GM12878 (cell line): ENCODE measurements at regions not wholly inside any gene's neighbourhood (a gene's known extent, or its start where the extent isn't known, plus 50 kb on each side); places are given as distances from the start of the nearest gene placed in this dataset.

Experiments
- ATAC-seq: fragments of 200-7000 bp; cut with Tn5 transposase; 3 replicates; pipeline ENCODE4 v1.9.1; 2020; ENCODE audit warnings: mild to moderate bottlenecking, moderate library complexity
- BruUV-seq: library from RNA; stranded (reverse); fragments of 400-500 nt; replicated peaks from 2 replicates; lab custom pipeline; 2021; lab: Mats Ljungman, UMichigan
- CTCF ChIA-PET: fragments of 300-600 bp; sonication (Branson Sonifier 250); formaldehyde crosslinking; extraction: SDS; loops from one replicate; lab custom pipeline; 2021; ENCODE audit warnings: inconsistent platforms; lab: Yijun Ruan, JAX
- POLR2A ChIA-PET: fragments of 350-600 bp; formaldehyde crosslinking; extraction: SDS; loops from one replicate; lab custom pipeline; 2021; ENCODE audit warnings: inconsistent platforms; lab: Charles Lee
- RAD21 ChIA-PET: fragments of 300-600 bp; sonication (Branson Sonifier 250); formaldehyde crosslinking; loops from one replicate; lab custom pipeline; 2023; ENCODE audit warnings: antibody characterized with exemption; ENCODE audit not compliant: unreplicated experiment; lab: Charles Lee
- SMC1A ChIA-PET: fragments of 300-600 bp; sonication (Branson Sonifier 250); formaldehyde crosslinking; loops from one replicate; lab custom pipeline; 2023; ENCODE audit not compliant: unreplicated experiment, uncharacterized antibody; lab: Charles Lee
- DNase-seq: peaks from one replicate; pipeline ENCODE4 v3.0.0-alpha.2; 2011; ENCODE audit warnings: low read depth, low spot score
- FAIRE-seq: peaks from 3 replicates; lab custom pipeline; 2011; peaks lifted over from hg19 to GRCh38; lab: Jason Lieb, UNC
- H2AFZ ChIP-seq: 2 replicates; pipeline ENCODE4 v1.6.0; 2011; ENCODE audit warnings: low read depth, low read length, control low read depth; ENCODE audit not compliant: control insufficient read depth
- H3K27ac ChIP-seq: 2 replicates; pipeline ENCODE4 v1.5.1; 2011; ENCODE audit warnings: control low read depth; ENCODE audit not compliant: control insufficient read depth, insufficient read depth
- H3K27me3 ChIP-seq, 2 experiments: replicated peaks in 1 of 2; 2 replicates each; pipeline versions ENCODE4 v1.6.0 to v1.6.1; 2011; ENCODE audit warnings: low read length in 1 of 2; ENCODE audit not compliant: control insufficient read depth in 2 of 2, insufficient read depth in 2 of 2
- H3K36me3 ChIP-seq, 2 experiments: 2 replicates each; pipeline ENCODE4 v1.5.1; 2011; ENCODE audit warnings: low read length in 1 of 2; ENCODE audit not compliant: control insufficient read depth in 2 of 2, insufficient read depth in 2 of 2
- H3K4me1 ChIP-seq: 2 replicates; pipeline ENCODE4 v1.6.1; 2011; ENCODE audit warnings: mild to moderate bottlenecking, low read length, moderate library complexity, mixed read lengths; ENCODE audit not compliant: control insufficient read depth, insufficient read depth
- H3K4me2 ChIP-seq: 2 replicates; pipeline ENCODE4 v1.6.0; 2011; ENCODE audit warnings: control low read depth; ENCODE audit not compliant: control insufficient read depth, insufficient read depth
- H3K4me3 ChIP-seq: fragments of 200-600 bp; sonication (generic); 2 replicates; pipeline ENCODE4 v1.5.1; 2016
- H3K79me2 ChIP-seq: 2 replicates; pipeline ENCODE4 v1.6.0; 2011; ENCODE audit warnings: low read length; ENCODE audit not compliant: control insufficient read depth, insufficient read depth
- H3K9ac ChIP-seq: 2 replicates; pipeline ENCODE4 v1.8.0; 2011; ENCODE audit warnings: low read length, control low read depth, mixed read lengths; ENCODE audit not compliant: control insufficient read depth, insufficient read depth
- H3K9me3 ChIP-seq: replicated peaks from 3 replicates; pipeline ENCODE4 v1.5.1; 2011; ENCODE audit warnings: mild to moderate bottlenecking, low read length; ENCODE audit not compliant: control insufficient read depth, insufficient read depth
- H4K20me1 ChIP-seq: 2 replicates; pipeline ENCODE4 v1.6.0; 2011; ENCODE audit not compliant: control insufficient read depth, insufficient read depth
- BHLHE40 ChIP-seq, 2 experiments: fragments of 450-650 bp in 1 of 2; IDR thresholded peaks; 2 replicates each; pipeline ENCODE4 v1.6.1; 2011 to 2017; ENCODE audit warnings: low read depth in 2 of 2, borderline replicate concordance in 1 of 2, improper control_type of control experiment in 1 of 2, low read length in 1 of 2, mild to moderate bottlenecking in 1 of 2
- GATAD2B ChIP-seq: fragments of 450-650 bp; conservative IDR thresholded peaks from 2 replicates; pipeline ENCODE4 v1.6.1; 2017; ENCODE audit warnings: low read depth, mild to moderate bottlenecking, moderate library complexity
- JUNB ChIP-seq: IDR thresholded peaks from 2 replicates; pipeline ENCODE4 v1.6.1; 2016; ENCODE audit warnings: antibody characterized with exemption, mild to moderate bottlenecking
- LARP7 ChIP-seq: fragments of 450-650 bp; IDR thresholded peaks from 2 replicates; pipeline ENCODE4 v1.6.1; 2017; ENCODE audit warnings: mild to moderate bottlenecking
- NFIC ChIP-seq: IDR thresholded peaks from 2 replicates; pipeline ENCODE4 v1.6.1; 2012; ENCODE audit warnings: low read depth, mild to moderate bottlenecking, inconsistent platforms, low read length, moderate library complexity
- SMAD5 ChIP-seq: IDR thresholded peaks from 2 replicates; pipeline ENCODE4 v1.6.1; 2016; ENCODE audit warnings: antibody characterized with exemption, low read depth
- SPI1 ChIP-seq: IDR thresholded peaks from 2 replicates; pipeline ENCODE4 v1.6.1; 2011; ENCODE audit warnings: low read depth, mild to moderate bottlenecking, low read length, moderate library complexity, borderline replicate concordance; ENCODE audit not compliant: insufficient read depth
- SUPT20H ChIP-seq: IDR thresholded peaks from 2 replicates; pipeline ENCODE4 v1.6.1; 2011; ENCODE audit warnings: low read depth, mild to moderate bottlenecking, low read length, moderate library complexity, borderline replicate concordance; ENCODE audit not compliant: control insufficient read depth
- WGBS: methylation state at CpG from one replicate; pipeline ENCODE4 v1.1.6; 2016; ENCODE audit warnings: low lambda C conversion rate; ENCODE audit not compliant: insufficient replicate concordance, insufficient coverage; ENCODE audit errors: missing lambda C conversion rate; 5-methylcytosine and 5-hydroxymethylcytosine counted together
- in situ Hi-C: fragments of 300-500 bp; cut with MboI; formaldehyde crosslinking; loops from 9 replicates; pipeline ENCODE4 v1.14.3; 2018; ENCODE audit warnings: mixed read lengths
- intact Hi-C: fragments of 100-400 bp; cut with micrococcal nuclease; formaldehyde crosslinking; loops from one replicate; pipeline ENCODE4 v1.14.2; 2022; ENCODE audit not compliant: unreplicated experiment

DNA sequence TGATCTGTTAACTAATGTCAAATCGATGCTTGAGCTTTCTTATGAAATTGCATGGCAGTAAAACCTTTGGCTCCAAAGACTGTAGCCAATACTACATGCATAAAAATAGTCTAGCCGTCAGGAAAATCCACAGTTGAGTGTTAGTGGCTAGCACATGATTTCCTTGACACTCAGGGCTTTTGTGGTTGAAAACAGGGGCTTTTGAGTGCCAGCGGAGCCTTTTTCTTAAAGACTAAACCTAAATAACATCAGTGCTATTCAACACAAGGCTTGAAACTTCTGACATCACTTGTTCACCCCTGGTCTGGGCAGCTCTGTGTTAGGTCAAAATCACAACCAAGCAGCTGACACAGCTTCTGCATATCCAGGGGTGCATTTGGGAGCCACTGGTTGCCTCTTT lies 124.2 kb upstream of the BMPER start:
- intact Hi-C loops (no loop called here), in situ Hi-C loops (no loop called here)
- CTCF ChIA-PET = interaction anchor here (1.0 to 1.3 kb wide), 2 partner anchors 23 to 43 kb away, joined by 3 read pairs; no protein-coding TSS in a partner anchor
- Histone ChIP-seq H3K9me3 (no peaks in the 10 kb centered on the region), H3K9ac (no peak overlapping the region), H4K20me1 (no peaks in the 10 kb centered on the region), H3K79me2 (no peaks in the 10 kb centered on the region), H3K4me1 (no peaks in the 10 kb centered on the region), H3K4me3 (no peak overlapping the region), H3K4me2 (no peak overlapping the region), H3K27me3 (no peaks in the 10 kb centered on the region; a peak in 1 of 4 replicates), H3K36me3 (no peaks in the 10 kb centered on the region), H3K27ac (no peak overlapping the region), H2AFZ (no peak overlapping the region)
- ATAC-seq (no peak), DNase-seq (no peak), FAIRE-seq (no peak)
- SMC1A ChIA-PET = no interaction called here
- POLR2A ChIA-PET = no interaction called here
- BruUV-seq = no TSS peak
- WGBS = 26% methylated on average over 3 of the region's 3 CpGs
- TF ChIP-seq JUNB (no peak), SUPT20H (no peak)
- RAD21 ChIA-PET = no interaction called here

- ChIA-PET RAD21 (no interaction called here), SMC1A (no interaction called here), CTCF (interaction anchor here (1.3 kb wide), 1 partner anchor 23 kb away, joined by 3 read pairs; no protein-coding TSS in a partner anchor), POLR2A (no interaction called here)
- H3K27ac ChIP-seq = no peak overlapping the region
- H4K20me1 ChIP-seq = no peaks in the 10 kb centered on the region
- BruUV-seq = no TSS peak
- no peaks in the 10 kb centered on the region for H3K79me2 ChIP-seq
- H3K4me1 ChIP-seq = no peaks in the 10 kb centered on the region
- in situ Hi-C loops = no loop called here
- DNase-seq = no peak
- no peak overlapping the region for H3K4me3 ChIP-seq
- no peaks in the 10 kb centered on the region for H3K36me3 ChIP-seq
- H2AFZ ChIP-seq = no peak overlapping the region
- H3K27me3 ChIP-seq = no peaks in the 10 kb centered on the region; a peak in 1 of 4 replicates
- FAIRE-seq = no peak
- no peak for TF ChIP-seq BHLHE40 (IDR thresholded peaks at IDR 0.05; ENCODE audit: borderline replicate concordance in 1 of 2, low read depth in 2 of 2, low read length in 1 of 2)
- no peak for TF ChIP-seq SMAD5
- TF ChIP-seq GATAD2B = no peak
- no peak for TF ChIP-seq LARP7
- TF ChIP-seq NFIC = no peak
- TF ChIP-seq SPI1 = no peak
- intact Hi-C loops = no loop called here
- ATAC-seq = no peak
- 3% methylated on average over 3 of the region's 3 CpGs for WGBS
- H3K4me2 ChIP-seq = no peak overlapping the region
- H3K9ac ChIP-seq = no peak overlapping the region
- no peaks in the 10 kb centered on the region for H3K9me3 ChIP-seq
Measured at GRCh38 chr7:33781796-33782195, 123.5 kb upstream of the BMPER start.
